Sigmoid colon (tissue), 4 donors: ENCODE measurements at regions not wholly inside any gene's neighbourhood (a gene's known extent, or its start where the extent isn't known, plus 50 kb on each side); places are given as distances from the start of the nearest gene placed in this dataset.

Experiments
- CTCF ChIP-seq, 4 experiments: fragments of 450-650 bp in 3 of 4; fragments of 200-600 bp in 1 of 4; IDR thresholded peaks; one replicate each; pipeline ENCODE4 v1.5.1; 2016 to 2019; ENCODE audit warnings: antibody characterized with exemption in 4 of 4, mild to moderate bottlenecking in 3 of 4, moderate library complexity in 2 of 4
- EP300 ChIP-seq, 4 donors: sonication (generic); formaldehyde crosslinking; IDR thresholded peaks; one replicate each; pipeline ENCODE4 v1.6.1; 2017; ENCODE audit warnings: antibody characterized with exemption in 4 of 4
- POLR2AphosphoS5 ChIP-seq, 4 donors: sonication (generic); formaldehyde crosslinking; IDR thresholded peaks; one replicate each; pipeline ENCODE4 v1.6.1; 2017; ENCODE audit warnings: antibody characterized with exemption in 4 of 4

- TF ChIP-seq CTCF (IDR thresholded peaks at IDR 0.05) (no peak), POLR2AphosphoS5 (IDR thresholded peaks at IDR 0.05) (no peak), EP300 (IDR thresholded peaks at IDR 0.05) (no peak)
Observed at GRCh38 chr7:139131-139530, 53.2 kb upstream of the FAM20C start.
